ENCODE measurements at regions not wholly inside any gene's neighbourhood (a gene's known extent, or its start where the extent isn't known, plus 50 kb on each side); places are given as distances from the start of the nearest gene placed in this dataset.

- FAIRE-seq = no peak
- H3K4me1 Mint-ChIP-seq (ENCODE audit: low read depth, unreplicated experiment) = peaks cover 3% of the 10 kb centered on the region
- TF ChIP-seq CTCF (IDR thresholded peaks at IDR 0.05; ENCODE audit: insufficient read depth, low read depth, low read length) = no peak
- no peak for TF ChIP-seq EZH2 (IDR thresholded peaks at IDR 0.05; ENCODE audit: insufficient read depth, low read length)
Measured at GRCh38 chr6:40280231-40280630, 306.9 kb downstream of the LRFN2 start.

GRCh38 chr6:40276141-40276540 lies 311.0 kb downstream of the LRFN2 start:
- no peak overlapping the region for H3K4me3 Mint-ChIP-seq (ENCODE audit: unreplicated experiment)
- no peaks in the 10 kb centered on the region for H3K9me3 Mint-ChIP-seq (ENCODE audit: unreplicated experiment)
- FAIRE-seq = no peak

More at GRCh38 chr6:40280231-40280630, 306.9 kb downstream of the LRFN2 start:
- no peak for DNase-seq (ENCODE audit: low read depth)
- no peaks in the 10 kb centered on the region for H3K36me3 Mint-ChIP-seq (ENCODE audit: low read depth, unreplicated experiment)
- H3K79me2 ChIP-seq (ENCODE audit: insufficient read depth, low read length) = no peaks in the 10 kb centered on the region
- no peaks in the 10 kb centered on the region for H4K20me1 ChIP-seq (ENCODE audit: insufficient read depth, low read length)
- H3K27me3 Mint-ChIP-seq (ENCODE audit: low read depth, unreplicated experiment) = peaks cover 34% of the 10 kb centered on the region
- H3K9me3 ChIP-seq (ENCODE audit: insufficient read depth, low read depth, low read length) = no peaks in the 10 kb centered on the region
- no peak overlapping the region for H3K4me3 Mint-ChIP-seq (ENCODE audit: unreplicated experiment)
- no peak overlapping the region for H3K4me3 ChIP-seq (ENCODE audit: insufficient read depth, low read depth, low read length)
- peaks cover 3% of the 10 kb centered on the region for H3K9me3 Mint-ChIP-seq (ENCODE audit: unreplicated experiment)
- no peaks in the 10 kb centered on the region for H3K4me1 ChIP-seq (ENCODE audit: insufficient read depth, low read length)
- H3K4me2 ChIP-seq (ENCODE audit: low read length) = no peak overlapping the region
- H3K27me3 ChIP-seq (ENCODE audit: insufficient read depth, low read length) = no peaks in the 10 kb centered on the region
- no peak overlapping the region for H3K27ac ChIP-seq (ENCODE audit: low read depth, low read length)
- H3K27ac Mint-ChIP-seq (ENCODE audit: unreplicated experiment) = no peak overlapping the region
- no peaks in the 10 kb centered on the region for H3K36me3 ChIP-seq (ENCODE audit: insufficient read depth, low read length)
- H3K9ac ChIP-seq (ENCODE audit: low read length) = no peak overlapping the region
- no peak overlapping the region for H2AFZ ChIP-seq (ENCODE audit: low read depth, low read length)

More at GRCh38 chr6:40276141-40276540, 311.0 kb downstream of the LRFN2 start:
- TF ChIP-seq CTCF (IDR thresholded peaks at IDR 0.05; ENCODE audit: insufficient read depth, low read depth, low read length) = no peak
- no peak for TF ChIP-seq EZH2 (IDR thresholded peaks at IDR 0.05; ENCODE audit: insufficient read depth, low read length)
- Histone ChIP-seq H3K9me3 (ENCODE audit: insufficient read depth, low read depth, low read length) (no peaks in the 10 kb centered on the region), H3K27me3 (ENCODE audit: insufficient read depth, low read length) (no peaks in the 10 kb centered on the region), H2AFZ (ENCODE audit: low read depth, low read length) (no peak overlapping the region), H3K27ac (ENCODE audit: low read depth, low read length) (no peak overlapping the region), H3K4me1 (ENCODE audit: insufficient read depth, low read length) (no peaks in the 10 kb centered on the region), H3K79me2 (ENCODE audit: insufficient read depth, low read length) (no peaks in the 10 kb centered on the region), H3K4me3 (ENCODE audit: insufficient read depth, low read depth, low read length) (no peak overlapping the region), H3K4me2 (ENCODE audit: low read length) (no peak overlapping the region), H4K20me1 (ENCODE audit: insufficient read depth, low read length) (no peaks in the 10 kb centered on the region), H3K9ac (ENCODE audit: low read length) (no peak overlapping the region), H3K36me3 (ENCODE audit: insufficient read depth, low read length) (no peaks in the 10 kb centered on the region)
- H3K4me1 Mint-ChIP-seq (ENCODE audit: low read depth, unreplicated experiment) = peaks cover 3% of the 10 kb centered on the region
- no peak for DNase-seq (ENCODE audit: low read depth)
- peaks cover 17% of the 10 kb centered on the region for H3K27me3 Mint-ChIP-seq (ENCODE audit: low read depth, unreplicated experiment)
- no peak overlapping the region for H3K27ac Mint-ChIP-seq (ENCODE audit: unreplicated experiment)
- no peaks in the 10 kb centered on the region for H3K36me3 Mint-ChIP-seq (ENCODE audit: low read depth, unreplicated experiment)

Data from astrocyte (in vitro differentiated cells and primary cell).